Memory B cell (primary cell): ENCODE measurements at regions not wholly inside any gene's neighbourhood (a gene's known extent, or its start where the extent isn't known, plus 50 kb on each side); places are given as distances from the start of the nearest gene placed in this dataset.

Source experiments
- ATAC-seq: fragments of 150-1000 bp; cut with Tn5 transposase; 2 replicates; pipeline ENCODE4 v1.10.0; 2021; ENCODE audit warnings: low read depth, mild to moderate bottlenecking, moderate library complexity
- DNase-seq, 2 donors: peaks; one replicate each; pipeline ENCODE4 v3.0.0; 2022; ENCODE audit warnings: low spot score in 2 of 2
- H3K27ac Mint-ChIP-seq: one replicate; pipeline ENCODE4 v1.8.0; 2022; ENCODE audit warnings: mild to moderate bottlenecking, moderate library complexity, mixed read lengths
- H3K27me3 Mint-ChIP-seq: one replicate; pipeline ENCODE4 v1.8.0; 2022; ENCODE audit warnings: mixed read lengths
- H3K36me3 Mint-ChIP-seq: one replicate; pipeline ENCODE4 v1.8.0; 2022; ENCODE audit warnings: mild to moderate bottlenecking, mixed read lengths
- H3K4me1 Mint-ChIP-seq: one replicate; pipeline ENCODE4 v1.8.0; 2022; ENCODE audit warnings: mixed read lengths
- H3K4me3 Mint-ChIP-seq: one replicate; pipeline ENCODE4 v1.8.0; 2022; ENCODE audit warnings: mild to moderate bottlenecking, moderate library complexity, mixed read lengths
- H3K9me3 Mint-ChIP-seq: one replicate; pipeline ENCODE4 v1.8.0; 2022; ENCODE audit warnings: mixed read lengths

DNA sequence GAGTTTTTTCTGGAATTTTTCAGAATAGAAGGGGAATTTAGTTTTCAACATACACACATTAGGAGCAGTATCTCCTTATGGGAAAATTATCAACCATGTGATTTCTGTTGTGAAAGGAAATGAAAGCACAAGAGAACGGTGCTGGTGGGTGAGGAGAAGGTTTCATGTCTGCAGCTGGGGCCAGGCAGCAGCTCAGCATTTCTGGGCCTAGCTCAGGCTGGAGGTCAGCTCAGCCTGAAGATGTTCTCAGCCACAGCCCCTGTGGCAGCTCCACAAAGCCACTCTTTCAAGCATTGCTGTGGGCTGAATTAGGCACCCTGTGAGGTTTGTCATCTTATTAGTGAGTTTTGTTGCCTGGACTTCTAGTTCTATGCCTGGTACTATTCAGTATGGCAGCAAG is 90.3 kb downstream of the DIRAS2 start:
- H3K36me3 Mint-ChIP-seq: peaks cover 4% of the 10 kb centered on the region
- no peak overlapping the region for H3K4me3 Mint-ChIP-seq
- peaks cover 4% of the 10 kb centered on the region for H3K9me3 Mint-ChIP-seq
- DNase-seq (no peak), ATAC-seq (no peak)
- no peak overlapping the region for H3K27ac Mint-ChIP-seq
- H3K4me1 Mint-ChIP-seq: no peaks in the 10 kb centered on the region
- peaks cover 7% of the 10 kb centered on the region for H3K27me3 Mint-ChIP-seq

DNA sequence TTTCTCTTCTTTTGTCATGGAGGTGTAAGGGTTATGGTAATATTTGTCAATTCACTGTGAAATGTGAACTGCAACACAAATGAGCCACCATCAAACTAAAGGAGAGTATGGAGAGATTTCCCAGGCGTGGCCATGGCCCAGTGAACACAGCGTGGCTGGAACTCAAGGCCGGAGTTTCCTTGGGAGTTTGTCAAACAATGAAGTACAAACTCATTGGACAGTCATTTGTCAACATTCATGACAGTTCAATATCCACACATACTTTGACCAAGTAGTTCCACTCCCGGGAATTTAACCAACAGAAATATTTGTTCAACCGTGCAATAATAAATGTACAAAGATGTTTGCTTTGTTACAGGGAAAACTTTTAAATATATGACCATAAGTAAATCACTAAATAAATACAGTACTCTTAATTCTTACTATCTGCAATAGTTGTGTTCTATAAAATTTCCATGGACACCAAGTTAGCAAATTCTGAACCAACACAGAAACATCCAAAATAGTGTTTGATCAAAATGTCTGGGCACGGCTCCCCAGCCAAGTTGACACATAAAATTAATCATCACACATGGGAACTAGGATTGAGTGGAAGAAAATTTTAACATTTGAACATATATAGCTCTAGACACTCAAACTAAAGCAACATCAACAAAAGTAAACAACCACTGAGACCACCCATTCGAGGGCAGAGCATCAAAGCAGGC is 87.1 kb downstream of the DIRAS2 start:
- Mint-ChIP-seq H3K4me1 (no peaks in the 10 kb centered on the region), H3K36me3 (no peaks in the 10 kb centered on the region), H3K4me3 (no peak overlapping the region), H3K27ac (no peak overlapping the region), H3K27me3 (peaks cover 4% of the 10 kb centered on the region), H3K9me3 (no peaks in the 10 kb centered on the region)
- DNase-seq: no peak
- no peak for ATAC-seq

DNA sequence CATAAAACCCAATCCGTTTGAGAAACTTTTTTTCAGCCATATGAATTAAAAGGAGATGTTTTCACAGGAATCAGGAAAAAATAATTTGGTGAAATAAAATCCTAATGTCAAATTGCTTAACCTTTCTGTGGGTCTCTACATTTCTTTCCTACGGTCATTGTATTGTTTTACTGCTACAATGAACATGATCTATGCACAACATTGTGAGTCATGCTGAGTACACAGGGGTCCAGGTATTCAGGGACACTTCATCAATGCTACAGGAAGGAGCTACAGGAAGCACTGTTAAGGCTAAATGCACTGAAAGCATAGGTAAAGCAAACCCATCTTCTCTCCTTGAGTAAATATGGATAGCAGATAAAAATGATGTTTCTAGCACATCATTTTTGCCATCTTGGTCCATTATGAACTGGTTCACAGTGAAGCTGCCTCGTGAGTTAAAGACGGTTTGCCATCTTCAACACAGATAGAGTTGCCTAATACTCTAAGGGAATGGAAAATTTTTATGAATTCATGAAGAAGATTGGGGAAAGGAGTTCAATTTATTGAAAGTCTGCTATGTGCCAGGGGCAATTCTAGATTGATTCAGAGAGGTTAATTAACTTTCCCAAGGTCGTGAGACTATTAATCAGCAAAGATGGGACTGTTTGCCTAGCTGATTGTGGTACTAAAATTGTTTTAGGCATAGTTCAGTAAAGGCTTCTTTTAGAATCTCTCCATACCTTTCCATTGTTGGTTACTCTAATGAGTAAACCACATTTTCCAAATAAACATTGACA is 85.5 kb downstream of the DIRAS2 start:
- H3K4me3 Mint-ChIP-seq: no peak overlapping the region
- peaks cover 4% of the 10 kb centered on the region for H3K27me3 Mint-ChIP-seq
- no peaks in the 10 kb centered on the region for H3K9me3 Mint-ChIP-seq
- no peaks in the 10 kb centered on the region for H3K36me3 Mint-ChIP-seq
- DNase-seq (no peak), ATAC-seq (no peak)
- no peaks in the 10 kb centered on the region for H3K4me1 Mint-ChIP-seq
- no peak overlapping the region for H3K27ac Mint-ChIP-seq

DNA sequence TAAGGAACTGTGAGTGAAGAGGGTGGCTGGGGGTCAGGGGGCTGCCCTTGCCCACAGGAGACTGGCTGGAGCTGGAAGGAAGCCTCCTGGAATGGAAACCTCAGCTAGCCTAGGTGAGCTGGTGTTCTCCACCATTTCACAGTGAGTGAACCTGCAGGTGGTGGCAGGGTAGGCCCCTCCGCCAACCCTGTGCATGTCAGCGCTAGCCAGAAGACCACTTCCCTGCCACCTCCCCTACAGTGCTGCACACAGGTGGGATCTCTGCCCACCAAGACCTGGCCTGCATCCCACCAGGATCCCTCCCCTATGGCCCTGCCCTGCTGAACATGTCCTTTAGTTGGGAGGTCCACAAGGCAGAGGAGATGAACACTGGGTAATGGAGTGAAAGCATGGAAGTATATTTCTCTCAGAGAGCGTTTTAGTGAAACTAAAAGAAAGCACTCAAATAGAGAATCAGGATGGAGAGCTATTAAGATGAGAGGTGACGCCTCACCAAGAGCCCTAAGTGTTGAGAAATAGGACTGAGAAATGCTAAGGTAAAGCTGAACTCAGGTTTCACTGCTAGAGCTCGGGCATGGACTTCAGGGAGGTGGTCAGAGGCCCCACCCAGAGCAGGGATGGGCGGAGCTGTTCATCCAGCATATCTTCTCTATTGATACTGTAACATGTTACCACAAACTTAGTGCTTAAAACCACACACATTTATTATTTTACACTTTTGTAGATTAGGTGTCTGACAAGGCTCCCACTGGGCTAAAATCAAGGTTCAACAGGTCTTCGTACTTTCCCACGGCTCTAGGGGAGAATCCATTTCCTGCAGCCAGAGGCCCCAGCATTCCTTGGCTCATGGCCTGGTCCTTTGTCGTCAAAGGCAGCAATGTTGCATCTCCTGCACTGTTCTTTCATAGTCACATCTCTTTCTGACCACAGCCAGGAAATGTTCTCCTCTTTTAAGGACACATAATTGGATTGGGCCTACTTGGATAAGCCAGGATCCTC is 83.2 kb downstream of the DIRAS2 start:
- H3K27ac Mint-ChIP-seq: no peak overlapping the region
- H3K9me3 Mint-ChIP-seq: no peaks in the 10 kb centered on the region
- H3K4me3 Mint-ChIP-seq: no peak overlapping the region
- peaks cover 2% of the 10 kb centered on the region for H3K27me3 Mint-ChIP-seq
- H3K36me3 Mint-ChIP-seq: no peaks in the 10 kb centered on the region
- H3K4me1 Mint-ChIP-seq: no peaks in the 10 kb centered on the region
- DNase-seq (no peak), ATAC-seq (no peak)
